NOMO-1 treated with dmso at 0.1 percent for 144 hours (cell line): ENCODE measurements at regions not wholly inside any gene's neighbourhood (a gene's known extent, or its start where the extent isn't known, plus 50 kb on each side); places are given as distances from the start of the nearest gene placed in this dataset.

Source experiments
- DNase-seq: peaks from one replicate; lab custom pipeline; 2025; ENCODE audit not compliant: unreplicated experiment; lab: John Stamatoyannopoulos, UW

- no peak for DNase-seq
Observed at GRCh38 chr9:35540315-35540714, 50.4 kb downstream of the RUSC2 start.

GRCh38 chr9:35546853-35547252 is 56.9 kb downstream of the RUSC2 start:
- no peak for DNase-seq

GRCh38 chr9:35547889-35548418 is 57.1 kb upstream of the TESK1 start:
- no peak for DNase-seq

- no peak for DNase-seq
Observed at GRCh38 chr9:35548571-35548970, 56.5 kb upstream of the TESK1 start.

- DNase-seq, result no peak
Observed at GRCh38 chr9:35549441-35549840, 55.6 kb upstream of the TESK1 start.

- DNase-seq, result no peak
Observed at GRCh38 chr9:35552376-35552775, 52.7 kb upstream of the TESK1 start.

GRCh38 chr9:35552837-35553236 is 52.2 kb upstream of the TESK1 start:
- no peak for DNase-seq

GRCh38 chr9:35553670-35554543 is 51.2 kb upstream of the TESK1 start:
- peak; percentile 93 for DNase-seq

- no peak for DNase-seq
Observed at GRCh38 chr9:35555246-35555701, 49.8 kb upstream of the TESK1 start.
